Frontal cortex (tissue), 3 donors: ENCODE measurements at regions not wholly inside any gene's neighbourhood (a gene's known extent, or its start where the extent isn't known, plus 50 kb on each side); places are given as distances from the start of the nearest gene placed in this dataset.

ENCODE experiments used
- DNase-seq, 2 donors: peaks; one replicate each; pipeline ENCODE4 v3.0.0; 2012; ENCODE audit warnings: low spot score in 2 of 2
- FAIRE-seq: peaks from 2 replicates; lab custom pipeline; 2012; peaks lifted over from hg19 to GRCh38; lab: Jason Lieb, UNC
- donor health status: control.
- donor health status: control.
- donor health status: control.

- no peak for FAIRE-seq
- DNase-seq, result peak in 1 of 2 donors; percentile 12
Measured at GRCh38 chr11:28697920-28698827, 590.0 kb downstream of the METTL15 start.

- DNase-seq, result no peak
Measured at GRCh38 chr11:28696591-28696990, 588.4 kb downstream of the METTL15 start.

GRCh38 chr11:28690746-28691145 lies 582.6 kb downstream of the METTL15 start:
- FAIRE-seq, result no peak
- no peak for DNase-seq

More at GRCh38 chr11:28696591-28696990, 588.4 kb downstream of the METTL15 start:
- FAIRE-seq, result no peak

GRCh38 chr11:28684011-28684586 lies 575.9 kb downstream of the METTL15 start:
- FAIRE-seq, result no peak
- DNase-seq, result no peak

GRCh38 chr11:28679795-28680468 lies 571.7 kb downstream of the METTL15 start:
- no peak for DNase-seq
- FAIRE-seq, result no peak

GRCh38 chr11:28677721-28678120 lies 569.5 kb downstream of the METTL15 start:
- DNase-seq (no peak), FAIRE-seq (no peak)

GRCh38 chr11:28675183-28675582 lies 567.0 kb downstream of the METTL15 start:
- DNase-seq (no peak), FAIRE-seq (no peak)

- FAIRE-seq, result no peak
- no peak for DNase-seq
Measured at GRCh38 chr11:28674433-28675103, 566.4 kb downstream of the METTL15 start.

- DNase-seq (no peak), FAIRE-seq (no peak)
Measured at GRCh38 chr11:28673691-28674432, 565.7 kb downstream of the METTL15 start.

GRCh38 chr11:28671274-28671673 lies 563.1 kb downstream of the METTL15 start:
- DNase-seq (no peak), FAIRE-seq (no peak)

- FAIRE-seq (no peak), DNase-seq (no peak)
Measured at GRCh38 chr11:28666632-28667031, 558.4 kb downstream of the METTL15 start.

- no peak for DNase-seq
- FAIRE-seq, result no peak
Measured at GRCh38 chr11:28659716-28660348, 551.6 kb downstream of the METTL15 start.

- FAIRE-seq (no peak), DNase-seq (no peak)
Measured at GRCh38 chr11:28657378-28658030, 549.3 kb downstream of the METTL15 start.

GRCh38 chr11:28654191-28654590 lies 546.0 kb downstream of the METTL15 start:
- no peak for FAIRE-seq
- DNase-seq, result no peak

- no peak for FAIRE-seq
Measured at GRCh38 chr11:28649922-28650321, 541.7 kb downstream of the METTL15 start.

GRCh38 chr11:28636566-28636965 lies 528.4 kb downstream of the METTL15 start:
- FAIRE-seq (no peak), DNase-seq (no peak)

More at GRCh38 chr11:28649922-28650321, 541.7 kb downstream of the METTL15 start:
- DNase-seq, result no peak

GRCh38 chr11:28636033-28636432 lies 527.8 kb downstream of the METTL15 start:
- DNase-seq (no peak), FAIRE-seq (no peak)

- FAIRE-seq, result no peak
- no peak for DNase-seq
Measured at GRCh38 chr11:28632338-28632737, 524.1 kb downstream of the METTL15 start.

GRCh38 chr11:28631148-28631547 lies 523.0 kb downstream of the METTL15 start:
- DNase-seq (no peak), FAIRE-seq (no peak)
